ENCODE measurements at regions not wholly inside any gene's neighbourhood (a gene's known extent, or its start where the extent isn't known, plus 50 kb on each side); places are given as distances from the start of the nearest gene placed in this dataset.

- Mint-ChIP-seq H3K4me1 (ENCODE audit: low read depth) (no peaks in the 10 kb centered on the region), H3K36me3 (ENCODE audit: low read depth) (peaks cover 5% of the 10 kb centered on the region; the same call in 1 of the 2 replicates)
These were observed 228.2 kb upstream of the SFSWAP start for GRCh38 chr12:131482686-131483085.

DNA sequence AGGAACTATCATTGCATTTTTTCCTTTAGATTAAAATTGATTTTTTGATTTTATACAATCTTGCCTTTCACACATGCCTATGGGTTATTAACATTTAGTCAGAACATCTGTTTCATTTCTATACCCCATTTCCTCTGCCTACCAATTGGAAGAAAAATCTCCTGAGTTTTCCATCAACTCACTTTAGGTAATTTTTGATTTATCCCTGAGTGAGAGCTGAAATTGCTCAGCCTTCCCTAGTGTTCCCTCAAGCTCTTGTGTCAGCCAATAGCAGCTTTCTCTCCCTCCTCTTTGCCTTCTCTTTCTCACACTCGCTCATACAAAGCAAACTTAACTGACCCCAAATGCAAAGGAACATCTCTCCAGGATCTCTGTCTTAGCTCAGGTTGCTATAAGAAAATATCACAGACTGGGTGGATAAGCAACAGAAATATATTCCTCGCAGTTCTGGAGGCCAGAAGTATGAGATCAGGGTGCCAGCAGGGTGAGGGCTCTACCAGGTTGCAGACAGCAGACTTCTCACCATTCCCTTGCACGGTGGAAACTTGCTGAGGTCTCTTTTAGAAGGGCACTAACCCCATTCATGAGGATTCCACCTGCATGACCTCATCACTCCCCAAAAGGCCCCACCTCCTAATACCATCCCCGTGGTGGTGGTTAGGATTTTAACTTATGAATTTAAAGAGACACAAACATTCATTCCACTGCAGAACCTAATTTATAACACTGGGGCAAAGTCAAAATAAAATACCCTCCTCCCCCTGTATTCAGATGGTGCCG, 224.2 kb upstream of the SFSWAP start:
- TF ChIP-seq, protein P1, sequence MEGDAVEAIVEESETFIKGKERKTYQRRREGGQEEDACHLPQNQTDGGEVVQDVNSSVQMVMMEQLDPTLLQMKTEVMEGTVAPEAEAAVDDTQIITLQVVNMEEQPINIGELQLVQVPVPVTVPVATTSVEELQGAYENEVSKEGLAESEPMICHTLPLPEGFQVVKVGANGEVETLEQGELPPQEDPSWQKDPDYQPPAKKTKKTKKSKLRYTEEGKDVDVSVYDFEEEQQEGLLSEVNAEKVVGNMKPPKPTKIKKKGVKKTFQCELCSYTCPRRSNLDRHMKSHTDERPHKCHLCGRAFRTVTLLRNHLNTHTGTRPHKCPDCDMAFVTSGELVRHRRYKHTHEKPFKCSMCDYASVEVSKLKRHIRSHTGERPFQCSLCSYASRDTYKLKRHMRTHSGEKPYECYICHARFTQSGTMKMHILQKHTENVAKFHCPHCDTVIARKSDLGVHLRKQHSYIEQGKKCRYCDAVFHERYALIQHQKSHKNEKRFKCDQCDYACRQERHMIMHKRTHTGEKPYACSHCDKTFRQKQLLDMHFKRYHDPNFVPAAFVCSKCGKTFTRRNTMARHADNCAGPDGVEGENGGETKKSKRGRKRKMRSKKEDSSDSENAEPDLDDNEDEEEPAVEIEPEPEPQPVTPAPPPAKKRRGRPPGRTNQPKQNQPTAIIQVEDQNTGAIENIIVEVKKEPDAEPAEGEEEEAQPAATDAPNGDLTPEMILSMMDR (IDR thresholded peaks at IDR 0.05) = no peak
- H3K27me3 Mint-ChIP-seq (ENCODE audit: insufficient read depth) = peaks cover 2% of the 10 kb centered on the region; the same call in 1 of the 2 replicates
- peaks cover 5% of the 10 kb centered on the region; the same call in 1 of the 2 replicates for H3K36me3 Mint-ChIP-seq (ENCODE audit: low read depth)
- no peak overlapping the region for H3K4me3 Mint-ChIP-seq
- DNase-seq = no peak
- H3K4me1 Mint-ChIP-seq (ENCODE audit: low read depth) = no peaks in the 10 kb centered on the region
- H3K27ac Mint-ChIP-seq = no peak overlapping the region
- H3K9me3 Mint-ChIP-seq = peaks cover 63% of the 10 kb centered on the region

More at GRCh38 chr12:131482686-131483085, 228.2 kb upstream of the SFSWAP start:
- no peak for DNase-seq
- H3K9me3 Mint-ChIP-seq = peaks cover 60% of the 10 kb centered on the region
- no peak overlapping the region for H3K4me3 Mint-ChIP-seq
- peaks cover 2% of the 10 kb centered on the region; the same call in 1 of the 2 replicates for H3K27me3 Mint-ChIP-seq (ENCODE audit: insufficient read depth)
- TF ChIP-seq, protein P1 (IDR thresholded peaks at IDR 0.05) = no peak
- no peak overlapping the region for H3K27ac Mint-ChIP-seq

GRCh38 chr12:131487388-131488124, 223.3 kb upstream of the SFSWAP start:
- TF ChIP-seq, protein P1 (IDR thresholded peaks at IDR 0.05) = no peak
- H3K4me3 Mint-ChIP-seq = no peak overlapping the region
- H3K9me3 Mint-ChIP-seq = peaks cover 58% of the 10 kb centered on the region
- no peak for DNase-seq
- no peak overlapping the region for H3K27ac Mint-ChIP-seq
- H3K36me3 Mint-ChIP-seq (ENCODE audit: low read depth) = peaks cover 5% of the 10 kb centered on the region; the same call in 1 of the 2 replicates
- H3K4me1 Mint-ChIP-seq (ENCODE audit: low read depth) = no peaks in the 10 kb centered on the region
- H3K27me3 Mint-ChIP-seq (ENCODE audit: insufficient read depth) = no peaks in the 10 kb centered on the region

- TF ChIP-seq, protein P1 (IDR thresholded peaks at IDR 0.05) = no peak
- no peaks in the 10 kb centered on the region for H3K4me1 Mint-ChIP-seq (ENCODE audit: low read depth)
- no peaks in the 10 kb centered on the region for H3K36me3 Mint-ChIP-seq (ENCODE audit: low read depth)
- DNase-seq = no peak
- H3K4me3 Mint-ChIP-seq = no peak overlapping the region
- no peaks in the 10 kb centered on the region for H3K27me3 Mint-ChIP-seq (ENCODE audit: insufficient read depth)
- H3K9me3 Mint-ChIP-seq = peaks cover 42% of the 10 kb centered on the region
- no peak overlapping the region for H3K27ac Mint-ChIP-seq
These were observed 221.2 kb upstream of the SFSWAP start for GRCh38 chr12:131489718-131490117.

DNA sequence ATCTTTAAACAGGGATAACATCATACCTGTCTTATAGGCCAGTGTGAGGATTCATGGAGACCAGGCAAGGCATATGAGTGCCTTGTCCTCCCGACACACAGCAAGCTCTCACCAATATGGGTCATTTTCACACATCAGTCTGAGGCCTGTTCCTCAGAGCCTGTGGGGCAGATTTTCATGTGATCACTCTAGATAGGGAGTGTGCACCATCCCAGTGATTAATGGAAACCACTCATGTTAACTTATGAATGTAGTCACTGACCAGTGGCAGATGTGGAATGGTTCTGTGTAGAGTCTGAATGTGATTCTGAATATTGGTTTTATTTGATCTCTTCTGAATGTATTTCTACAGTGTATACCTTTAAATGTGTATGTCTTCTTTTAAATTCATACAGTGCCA, 219.7 kb upstream of the SFSWAP start:
- no peaks in the 10 kb centered on the region; the same call in 1 of the 2 replicates for H3K27me3 Mint-ChIP-seq (ENCODE audit: insufficient read depth)
- H3K9me3 Mint-ChIP-seq = peaks cover 35% of the 10 kb centered on the region
- H3K36me3 Mint-ChIP-seq (ENCODE audit: low read depth) = no peaks in the 10 kb centered on the region
- DNase-seq = no peak
- no peak overlapping the region for H3K27ac Mint-ChIP-seq
- H3K4me3 Mint-ChIP-seq = no peak overlapping the region
- TF ChIP-seq, protein P1 (IDR thresholded peaks at IDR 0.05) = no peak
- no peaks in the 10 kb centered on the region for H3K4me1 Mint-ChIP-seq (ENCODE audit: low read depth)
